ENCODE measurements at regions not wholly inside any gene's neighbourhood (a gene's known extent, or its start where the extent isn't known, plus 50 kb on each side); places are given as distances from the start of the nearest gene placed in this dataset.
"Not testable (repeated sequence)": the region's sequence is repeated elsewhere in the genome, so short reads cannot be mapped to it uniquely, and the experiment has no call there.

DNA sequence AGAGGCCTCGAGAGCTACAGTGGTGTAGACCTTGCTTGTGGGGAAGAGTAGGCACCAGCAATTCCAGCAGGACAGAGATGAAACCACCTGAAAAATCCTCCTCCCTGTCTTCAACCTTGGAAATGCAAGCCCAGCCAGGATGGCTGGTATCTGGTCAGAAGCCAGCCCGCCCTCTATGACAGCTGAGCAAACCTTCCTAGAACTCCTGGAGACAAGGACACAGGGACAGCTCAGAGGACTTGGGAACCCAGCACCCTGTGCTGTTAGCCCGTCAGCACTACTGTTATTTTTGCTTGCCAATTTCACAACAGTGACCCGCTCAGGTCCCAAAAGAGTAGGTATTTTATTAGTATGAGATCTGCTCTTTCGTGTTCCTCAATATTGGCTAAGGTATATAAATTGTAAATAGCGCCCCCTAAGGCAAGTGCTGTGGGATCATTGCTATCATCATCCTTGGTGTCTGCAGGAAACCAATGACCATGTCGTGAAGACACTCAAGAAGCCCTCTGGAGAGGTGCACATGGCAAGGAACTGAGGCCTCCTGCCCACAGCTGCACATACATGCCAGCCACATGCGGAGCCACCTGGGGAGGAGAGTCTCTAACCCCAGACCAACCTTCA lies 156.5 kb upstream of the CHST15 start:
- ATAC-seq (no peak), DNase-seq (ENCODE audit: low spot score) (peak; percentile 28)

DNA sequence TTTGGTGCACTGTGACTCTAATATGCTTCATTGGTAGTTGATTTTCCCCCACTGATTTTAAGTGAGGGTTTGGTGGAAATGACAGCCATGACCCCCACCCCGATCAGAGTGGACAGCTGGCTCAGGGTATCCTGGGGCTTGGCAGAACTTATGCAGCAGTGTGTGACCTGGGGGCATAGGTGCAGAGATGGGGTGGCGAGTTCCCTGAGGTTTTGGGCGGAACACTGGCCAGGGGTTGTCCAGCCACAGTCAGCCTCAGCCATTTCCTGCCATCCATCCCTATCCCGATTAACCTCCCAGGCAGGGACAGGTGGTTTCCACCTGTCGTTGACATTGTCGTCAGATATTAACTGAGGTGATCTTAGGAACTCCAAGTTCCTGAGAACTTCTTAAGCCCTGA lies 155.8 kb upstream of the CHST15 start:
- peak; percentile 28 for DNase-seq (ENCODE audit: low spot score)
- ATAC-seq, result no peak

DNA sequence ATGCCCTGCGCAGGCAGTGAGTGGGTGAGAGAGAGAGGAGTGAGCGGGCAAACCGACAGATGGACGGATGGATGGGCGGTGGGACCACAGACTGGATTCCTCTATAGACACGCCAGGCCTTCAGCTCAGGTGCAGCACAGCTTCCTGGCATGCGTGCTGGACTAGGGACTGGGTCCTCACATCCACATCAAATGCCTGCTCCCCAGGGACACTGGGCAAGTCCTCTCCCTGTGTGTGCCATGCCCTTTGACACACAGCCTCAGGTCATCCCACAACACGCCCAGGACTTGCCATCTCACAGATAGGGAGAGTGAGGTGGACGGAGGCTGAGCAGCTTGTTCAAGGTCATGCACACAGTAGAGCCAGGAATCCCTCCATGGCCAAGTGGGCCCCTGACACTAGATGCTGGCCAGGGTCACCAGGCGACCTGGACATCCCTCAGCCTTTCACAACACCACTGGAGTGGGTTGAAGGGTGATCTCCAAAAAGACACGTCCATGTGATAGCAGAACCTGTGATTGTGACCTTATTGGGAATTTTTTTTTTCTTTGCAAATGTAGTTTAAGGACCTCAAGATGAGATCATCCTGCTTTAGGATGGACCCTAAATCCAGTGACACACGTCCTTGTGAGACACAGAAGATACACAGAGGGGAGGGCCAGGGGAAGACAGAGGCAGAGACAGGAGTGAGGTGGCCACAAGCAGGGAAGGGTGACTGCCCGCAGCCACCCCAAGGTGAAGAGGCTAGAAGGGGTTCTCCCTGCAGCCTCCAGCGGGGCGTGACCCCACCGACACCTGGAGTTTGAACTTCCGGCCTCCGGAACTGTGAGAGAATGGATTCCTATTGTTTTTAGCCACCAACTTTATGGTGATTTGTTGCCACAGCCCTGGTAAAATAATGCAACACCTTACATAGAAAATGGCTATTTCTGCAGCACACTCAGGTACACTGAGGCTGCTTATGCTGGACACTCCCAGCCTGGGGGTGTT lies 155.0 kb upstream of the CHST15 start:
- DNase-seq (ENCODE audit: low spot score), result no peak
- ATAC-seq, result no peak

DNA sequence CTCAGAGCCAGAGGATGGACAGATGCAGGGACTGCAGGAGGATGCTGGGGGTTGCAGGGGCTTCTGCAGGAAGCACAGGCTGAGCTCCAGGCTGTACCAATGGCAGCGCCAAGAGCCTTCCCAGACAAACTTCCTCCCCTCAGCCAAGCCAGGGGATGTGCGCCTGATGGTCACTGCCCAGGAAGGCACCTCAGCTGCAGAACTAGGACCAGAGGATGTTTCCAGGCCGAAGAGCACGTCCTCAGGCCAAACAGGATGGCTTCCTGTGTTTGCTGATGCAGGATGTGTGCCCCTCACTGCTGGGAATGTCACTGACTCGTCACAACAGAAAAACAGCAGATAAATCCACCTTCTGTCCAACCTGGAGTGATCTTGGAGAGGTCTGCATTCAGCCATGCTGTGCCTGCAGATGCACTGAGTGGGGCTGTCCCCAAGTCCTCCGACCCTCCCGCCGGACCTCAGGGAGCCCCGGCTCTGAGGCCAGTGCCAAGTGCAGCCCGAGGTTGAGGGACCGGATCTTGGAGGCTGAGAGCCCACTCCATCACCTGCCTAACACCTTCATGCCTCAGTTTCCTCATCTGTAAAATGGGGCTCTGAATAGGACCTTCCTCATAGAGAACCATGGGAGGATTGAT lies 152.5 kb upstream of the CHST15 start:
- DNase-seq (ENCODE audit: low spot score) (no peak), ATAC-seq (peak; percentile 12)

DNA sequence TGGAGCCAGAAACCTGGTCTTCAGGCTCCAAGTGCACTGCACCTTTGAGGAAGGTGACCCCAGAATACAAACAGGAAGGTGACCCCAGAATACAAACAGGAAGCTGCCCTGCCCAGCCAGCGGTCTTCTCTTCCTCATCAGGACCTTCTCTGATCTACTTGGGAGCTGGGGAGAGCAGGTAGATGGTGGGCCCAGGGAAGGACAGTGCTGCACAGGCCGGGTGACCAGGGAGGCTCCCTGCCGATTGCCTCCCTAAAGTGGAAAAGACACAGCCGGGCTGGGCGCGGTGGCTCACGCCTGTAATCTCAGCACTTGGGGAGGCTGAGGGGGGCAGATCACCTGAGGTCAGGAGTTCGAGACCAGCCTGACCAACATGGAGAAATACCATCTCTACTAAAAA lies 151.8 kb upstream of the CHST15 start:
- DNase-seq (ENCODE audit: low spot score), result no peak

DNA sequence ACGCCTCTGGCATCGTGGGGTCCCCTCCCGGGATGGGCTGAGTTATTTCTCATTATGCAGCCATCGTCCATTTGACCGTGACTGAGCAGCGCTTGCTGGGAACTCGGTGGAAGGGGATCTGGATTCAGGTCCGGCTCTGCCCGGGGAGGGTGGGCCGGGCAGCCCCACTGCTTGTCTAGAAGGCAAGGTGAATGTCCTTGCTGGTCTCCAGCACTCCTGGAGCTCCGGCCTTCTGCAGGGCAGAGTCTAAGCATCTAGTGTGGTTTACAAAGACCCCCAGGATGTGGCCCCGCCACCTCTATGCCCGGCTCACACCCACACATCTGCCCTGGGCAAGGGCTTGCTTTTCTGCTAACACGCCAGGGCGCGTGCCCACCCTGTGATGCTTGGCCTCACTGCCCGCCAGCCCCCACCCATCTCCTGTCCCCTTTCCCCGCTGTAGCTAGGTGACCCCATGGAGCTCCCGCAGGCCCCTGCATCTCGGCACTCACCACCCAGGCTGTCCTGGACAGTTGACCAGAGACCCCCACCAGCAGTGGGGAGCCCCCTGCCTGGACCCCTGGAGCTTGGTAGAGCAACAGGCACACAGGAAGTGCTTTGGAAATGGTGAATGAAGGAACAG lies 151.0 kb upstream of the CHST15 start:
- DNase-seq (ENCODE audit: low spot score) (no peak), ATAC-seq (no peak)

More for the DNA sequence above, 151.8 kb upstream of the CHST15 start:
- ATAC-seq, result no peak

DNA sequence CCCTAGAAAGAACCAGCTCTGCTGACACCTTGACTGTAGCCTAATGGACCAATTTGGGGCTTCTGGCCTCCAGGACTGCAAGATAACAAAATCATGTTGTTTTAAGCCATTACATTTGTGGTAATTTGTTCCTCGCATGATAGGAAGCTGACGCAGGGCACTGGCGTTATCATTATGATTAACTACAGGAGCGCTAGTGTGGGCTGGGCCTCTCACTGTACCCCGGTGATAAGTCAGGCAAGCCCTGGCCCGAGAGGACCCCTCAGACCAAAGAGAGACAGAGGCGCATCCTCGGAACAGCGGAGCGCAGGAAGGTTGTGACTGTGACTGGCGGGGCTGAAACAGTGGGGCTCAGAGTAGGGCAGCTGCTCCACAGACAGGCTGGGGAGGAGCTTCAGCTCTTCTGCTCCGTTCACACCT lies 150.3 kb upstream of the CHST15 start:
- DNase-seq (ENCODE audit: low spot score) (no peak), ATAC-seq (no peak)

DNA sequence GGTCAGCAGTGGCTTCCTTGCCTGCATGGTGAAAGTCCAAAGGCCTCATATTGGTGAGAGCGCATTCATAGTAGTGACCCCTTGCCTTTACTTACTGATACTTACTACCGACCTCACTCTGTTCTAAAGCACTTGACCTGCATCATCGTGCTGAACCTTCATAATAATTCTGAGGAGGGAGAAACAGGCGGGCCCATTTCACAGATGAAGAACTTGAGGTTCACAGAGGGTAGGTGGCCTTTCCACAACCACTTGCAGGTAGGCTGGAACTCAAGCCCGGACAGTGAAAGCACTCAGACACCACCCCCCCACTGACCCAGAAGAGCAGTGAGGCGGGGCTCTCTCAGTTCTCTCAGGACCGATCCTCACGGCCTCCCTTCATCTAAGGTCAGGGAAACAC lies 149.4 kb upstream of the CHST15 start:
- DNase-seq (ENCODE audit: low spot score) (no peak), ATAC-seq (no peak)

DNA sequence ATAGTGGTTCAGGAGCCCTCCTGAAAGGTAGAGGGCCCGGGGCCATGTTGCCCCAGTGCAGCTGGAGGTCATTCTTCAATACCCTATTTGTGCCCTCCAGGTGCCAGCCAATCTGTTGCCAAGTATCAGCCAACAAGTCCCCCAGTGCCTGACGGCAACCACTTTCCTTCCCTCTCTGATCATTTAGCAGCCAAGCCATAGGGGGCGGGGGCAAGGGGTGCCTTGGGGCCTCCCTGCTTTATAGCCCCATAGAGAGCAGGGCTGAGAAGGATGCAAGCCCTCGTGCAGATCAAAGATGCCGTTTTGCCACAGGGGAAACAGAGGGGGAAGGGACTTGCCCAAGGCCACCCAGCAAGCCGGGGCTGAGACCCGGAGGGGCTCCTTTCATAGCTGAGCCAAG lies 149.0 kb upstream of the CHST15 start:
- DNase-seq (ENCODE audit: low spot score) (no peak), ATAC-seq (no peak)

DNA sequence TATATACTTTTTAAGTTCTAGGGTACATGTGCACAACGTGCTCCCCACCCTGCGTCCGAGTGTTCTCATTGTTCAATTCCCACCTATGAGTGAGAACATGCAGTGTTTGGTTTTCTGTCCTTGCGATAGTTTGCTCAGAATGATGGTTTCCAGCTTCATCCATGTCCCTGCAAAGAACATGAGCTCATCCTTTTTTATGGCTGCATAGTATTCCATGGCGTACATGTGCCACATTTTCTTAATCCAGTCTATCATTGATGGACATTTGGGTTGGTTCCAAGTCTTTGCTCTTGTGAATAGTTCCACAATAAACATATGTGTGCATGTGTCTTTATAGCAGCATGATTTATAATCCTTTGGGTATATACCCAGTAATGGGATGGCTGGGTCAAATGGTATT lies 148.1 kb upstream of the CHST15 start:
- not testable (repeated sequence) for DNase-seq (ENCODE audit: low spot score); ATAC-seq

DNA sequence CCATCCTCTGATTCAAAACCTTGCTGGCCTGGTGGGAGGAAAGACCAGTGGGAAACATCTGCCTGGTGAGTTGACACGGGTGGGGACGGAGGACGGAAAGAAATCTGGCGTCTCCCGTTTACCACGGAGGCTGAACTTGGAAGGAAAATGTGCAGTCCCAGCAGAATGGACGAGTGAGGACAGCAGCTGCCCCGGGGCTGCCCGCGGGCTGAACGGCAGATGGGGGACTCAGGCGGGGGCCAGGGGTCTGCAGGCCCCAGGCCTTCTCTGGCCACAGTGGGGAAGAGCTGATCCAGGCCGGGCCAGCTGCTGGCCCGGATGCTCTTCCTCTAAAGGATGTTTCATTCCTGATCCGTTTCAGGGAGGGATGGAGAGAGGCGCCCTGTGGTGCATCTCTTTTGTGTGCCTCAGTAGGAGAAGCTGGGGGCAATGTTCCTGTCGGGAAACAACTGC lies 147.5 kb upstream of the CHST15 start:
- no peak for ATAC-seq
- DNase-seq (ENCODE audit: low spot score), result no peak

DNA sequence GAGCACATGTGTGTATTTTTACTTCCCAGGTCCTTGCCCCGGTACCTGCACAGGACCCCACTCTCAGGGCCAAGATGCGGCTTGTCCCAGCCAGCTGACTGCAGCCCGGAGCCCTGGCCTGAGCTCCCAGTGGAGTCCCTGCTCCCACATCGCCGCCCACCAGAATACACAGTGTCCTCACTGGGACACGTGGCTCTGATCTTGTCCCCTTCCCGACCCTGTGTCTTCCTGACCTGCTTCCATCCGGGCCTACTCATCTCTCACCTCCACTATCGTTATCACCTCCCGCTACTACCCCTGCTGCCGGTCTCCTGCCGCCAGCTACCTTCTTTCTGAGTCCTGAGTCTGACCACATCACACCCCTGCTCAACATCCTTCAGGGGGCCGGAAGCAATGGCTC lies 146.3 kb upstream of the CHST15 start:
- DNase-seq (ENCODE audit: low spot score) (no peak), ATAC-seq (no peak)

DNA sequence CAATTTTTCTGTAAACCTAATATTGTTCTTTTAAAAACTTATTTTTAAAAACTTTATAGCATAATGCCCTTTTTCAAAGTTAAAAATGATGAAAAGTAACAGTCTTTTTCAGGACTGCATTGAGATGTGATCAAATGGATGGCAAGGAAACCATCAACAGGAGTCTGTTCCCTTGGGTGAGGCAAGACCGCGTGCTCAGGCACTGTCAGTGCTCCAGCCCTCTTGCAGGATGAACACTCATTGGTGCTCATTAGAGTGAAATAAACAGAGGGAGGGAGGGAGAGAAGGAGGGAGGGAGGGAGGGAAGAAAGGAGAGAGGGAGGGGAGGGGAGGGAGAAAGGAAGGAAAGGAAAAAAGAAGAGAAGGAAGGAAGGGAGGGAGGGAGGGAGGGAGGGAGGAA lies 145.7 kb upstream of the CHST15 start:
- no peak for DNase-seq (ENCODE audit: low spot score)
- no peak for ATAC-seq

DNA sequence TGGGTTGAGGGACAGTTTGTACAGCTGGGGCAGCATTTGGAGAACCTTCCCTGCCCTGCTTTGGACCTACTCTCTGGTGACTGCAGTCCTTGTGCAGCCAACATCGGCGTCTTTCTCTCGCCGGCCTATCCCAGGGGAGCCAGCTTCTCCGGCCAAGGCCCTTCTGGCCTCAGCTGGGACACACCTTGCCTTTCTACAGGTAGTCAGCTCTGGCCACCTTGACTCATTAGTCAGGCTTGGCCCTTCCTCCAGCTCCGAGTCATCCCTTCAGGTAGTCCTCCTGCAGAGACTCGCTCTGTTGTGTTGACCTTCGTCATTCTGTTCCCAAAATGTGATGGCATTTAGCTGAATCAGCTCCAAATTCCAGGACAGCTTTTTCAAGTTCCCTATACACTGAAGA lies 145.0 kb upstream of the CHST15 start:
- no peak for DNase-seq (ENCODE audit: low spot score)
- ATAC-seq, result no peak

DNA sequence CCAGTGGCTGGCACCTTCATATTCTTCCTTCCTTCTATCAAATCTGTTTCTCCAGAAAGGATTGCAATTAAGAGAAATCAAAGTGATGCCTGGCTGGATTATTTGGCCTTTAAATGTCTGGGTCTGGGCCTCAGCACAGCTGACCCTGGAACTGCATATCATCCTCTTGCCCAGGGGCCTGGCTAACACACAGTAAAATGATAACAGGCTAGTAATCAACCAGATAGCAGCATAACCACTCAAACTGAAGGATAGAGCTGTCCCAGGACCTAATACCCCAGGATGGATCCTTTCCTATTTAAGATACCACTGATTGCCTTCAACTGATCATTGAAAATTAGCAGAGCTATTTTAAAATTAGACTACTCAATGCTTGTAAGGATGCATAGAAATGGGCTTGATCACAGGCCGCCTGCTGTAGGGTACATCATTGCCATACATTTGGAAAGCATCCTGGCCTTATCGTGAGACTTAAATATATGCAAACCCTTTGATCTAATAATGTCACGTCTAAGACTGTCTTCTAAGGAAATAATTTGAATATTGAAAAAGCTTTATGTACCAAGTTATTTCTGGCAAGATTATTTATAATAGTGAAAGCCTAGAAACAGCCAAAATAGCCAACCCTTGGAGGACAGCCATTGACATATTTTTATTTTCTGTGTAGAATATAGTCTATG lies 144.0 kb upstream of the CHST15 start:
- ATAC-seq (no peak), DNase-seq (ENCODE audit: low spot score) (no peak)

DNA sequence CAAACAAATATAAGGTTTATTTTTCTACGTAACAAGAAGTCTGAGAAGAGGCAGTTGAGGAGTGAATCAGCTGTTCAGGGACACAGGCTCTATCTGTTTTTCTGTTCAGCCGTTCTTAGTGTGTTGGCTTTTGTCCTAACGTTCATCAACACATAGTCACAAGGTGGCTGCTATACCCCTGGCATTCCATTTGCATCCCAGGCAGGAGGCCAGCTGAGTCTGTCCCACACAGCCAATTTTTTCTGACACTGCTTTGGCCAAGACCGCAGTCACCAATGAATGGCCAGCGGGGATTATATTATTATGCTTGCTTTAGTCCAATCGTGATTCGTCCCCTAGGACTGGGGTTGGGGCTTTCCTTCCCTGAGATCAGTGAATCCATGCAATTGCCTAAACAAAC lies 143.4 kb upstream of the CHST15 start:
- ATAC-seq, result no peak
- DNase-seq (ENCODE audit: low spot score), result no peak

DNA sequence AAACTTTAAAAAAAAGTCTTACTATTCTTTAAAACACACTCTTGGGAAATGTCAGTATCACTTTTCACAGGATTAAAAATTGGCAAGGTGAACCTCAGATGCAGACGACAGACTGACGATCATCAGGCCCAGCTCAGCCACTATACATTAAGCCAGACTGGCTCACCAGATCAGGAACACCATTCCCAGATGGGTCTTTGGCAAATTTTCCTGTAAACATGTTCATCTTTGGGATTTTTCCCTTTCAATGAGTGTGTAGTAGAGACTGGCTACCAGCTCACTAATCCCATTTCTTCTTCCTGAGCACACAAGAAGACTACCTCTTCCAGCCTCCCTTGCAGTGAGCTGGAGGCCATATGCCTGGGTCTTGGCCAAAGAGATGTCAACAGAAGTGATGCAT lies 142.7 kb upstream of the CHST15 start:
- DNase-seq (ENCODE audit: low spot score), result no peak
- ATAC-seq, result no peak

DNA sequence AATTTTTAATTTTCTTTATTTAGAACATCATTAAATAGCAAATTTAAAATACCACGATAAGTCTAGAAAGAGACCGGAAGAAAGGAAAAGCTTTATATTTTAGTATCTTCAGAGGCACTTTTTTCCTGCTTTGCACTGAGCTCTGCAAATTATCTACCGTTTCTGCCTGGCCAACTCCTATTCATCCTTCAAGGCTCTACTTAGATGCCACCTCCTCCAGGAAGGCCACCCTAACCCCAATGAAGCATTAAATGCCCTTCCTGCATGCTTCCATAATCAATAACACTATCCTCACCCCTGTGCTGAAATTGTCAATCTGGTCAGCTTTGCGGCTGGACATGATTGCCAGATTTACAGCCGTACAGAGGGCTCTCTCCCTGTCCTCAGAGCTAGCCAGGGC lies 141.8 kb upstream of the CHST15 start:
- DNase-seq (ENCODE audit: low spot score), result no peak
- no peak for ATAC-seq

DNA sequence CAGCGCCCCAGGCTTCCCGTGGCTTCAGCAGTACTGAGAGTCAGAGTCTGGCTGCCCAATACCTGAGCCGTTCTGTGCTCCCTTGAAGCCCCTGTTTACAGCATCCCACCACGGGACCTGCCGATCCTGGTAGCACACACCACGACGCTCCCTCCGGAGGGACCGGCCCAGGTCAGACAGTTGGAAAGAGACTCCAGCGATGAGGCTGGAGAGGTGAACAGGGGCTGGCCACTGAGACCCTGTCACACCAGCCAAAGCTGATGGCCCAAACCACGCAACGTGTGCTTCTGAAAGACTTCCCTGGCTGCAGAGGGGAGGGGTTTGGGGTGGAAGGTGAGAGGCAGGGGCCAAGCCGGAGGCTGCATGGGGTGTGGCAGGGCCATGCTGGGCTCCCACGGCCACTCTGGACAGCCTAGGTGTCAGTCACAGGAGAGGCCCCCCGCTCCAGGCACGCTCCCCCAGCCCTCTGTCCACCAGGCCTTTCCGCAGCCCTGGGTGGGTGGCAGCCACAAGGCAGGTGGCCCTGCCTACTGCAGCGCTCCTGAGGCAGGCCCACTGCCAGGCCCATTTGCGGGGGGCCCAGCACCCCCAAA lies 140.2 kb upstream of the CHST15 start:
- DNase-seq (ENCODE audit: low spot score) (no peak), ATAC-seq (no peak)

All from left lobe of liver (tissue), 2 donors.